Kidney epithelial cell (primary cell): ENCODE measurements at regions not wholly inside any gene's neighbourhood (a gene's known extent, or its start where the extent isn't known, plus 50 kb on each side); places are given as distances from the start of the nearest gene placed in this dataset.

ENCODE experiments used
- DNase-seq: peaks from one replicate; pipeline ENCODE4 v3.0.0-alpha.2; 2010; ENCODE audit warnings: low read depth
- H3K27me3 ChIP-seq: 2 replicates; pipeline ENCODE4 v1.6.0; 2011; ENCODE audit warnings: low read length; ENCODE audit not compliant: control insufficient read depth, insufficient read depth
- H3K36me3 ChIP-seq: 2 replicates; pipeline ENCODE4 v1.5.1; 2011; ENCODE audit warnings: low read length; ENCODE audit not compliant: control insufficient read depth, insufficient read depth
- H3K4me3 ChIP-seq: 2 replicates; pipeline ENCODE4 v1.5.1; 2011; ENCODE audit warnings: low read depth, mild to moderate bottlenecking, control low read depth, low read length
- CTCF ChIP-seq: IDR thresholded peaks from 2 replicates; pipeline ENCODE4 v1.5.1; 2011; ENCODE audit warnings: mild to moderate bottlenecking, moderate library complexity, low read length, control low read depth, inconsistent platforms; ENCODE audit not compliant: insufficient read depth, poor library complexity, severe bottlenecking

GRCh38 chr16:77002644-77003043, 188.3 kb upstream of the MON1B start:
- TF ChIP-seq CTCF = no peak
- H3K36me3 ChIP-seq = no peaks in the 10 kb centered on the region
- no peaks in the 10 kb centered on the region for H3K27me3 ChIP-seq
- H3K4me3 ChIP-seq = no peak overlapping the region
- DNase-seq = no peak

- TF ChIP-seq CTCF = no peak
- H3K27me3 ChIP-seq = no peaks in the 10 kb centered on the region
- H3K4me3 ChIP-seq = no peak overlapping the region
- DNase-seq = no peak
- no peaks in the 10 kb centered on the region for H3K36me3 ChIP-seq
These were observed 181.5 kb upstream of the MON1B start for GRCh38 chr16:77009453-77009852.

- Histone ChIP-seq H3K27me3 (no peaks in the 10 kb centered on the region), H3K36me3 (no peaks in the 10 kb centered on the region), H3K4me3 (no peak overlapping the region)
- no peak for TF ChIP-seq CTCF
- no peak for DNase-seq
These were observed 176.5 kb upstream of the MON1B start for GRCh38 chr16:77014441-77014840.

GRCh38 chr16:77030600-77030999, 160.4 kb upstream of the MON1B start:
- no peak for TF ChIP-seq CTCF
- no peaks in the 10 kb centered on the region for H3K36me3 ChIP-seq
- no peak for DNase-seq
- no peak overlapping the region for H3K4me3 ChIP-seq
- H3K27me3 ChIP-seq = no peaks in the 10 kb centered on the region

GRCh38 chr16:77033516-77033915, 157.5 kb upstream of the MON1B start:
- no peak overlapping the region for H3K4me3 ChIP-seq
- TF ChIP-seq CTCF = no peak
- no peaks in the 10 kb centered on the region for H3K27me3 ChIP-seq
- no peaks in the 10 kb centered on the region for H3K36me3 ChIP-seq
- no peak for DNase-seq

- TF ChIP-seq CTCF = no peak
- Histone ChIP-seq H3K27me3 (no peaks in the 10 kb centered on the region), H3K4me3 (no peak overlapping the region), H3K36me3 (no peaks in the 10 kb centered on the region)
- DNase-seq = no peak
These were observed 155.6 kb upstream of the MON1B start for GRCh38 chr16:77035361-77035760.
